IMR-90 (cell line): ENCODE measurements at regions not wholly inside any gene's neighbourhood (a gene's known extent, or its start where the extent isn't known, plus 50 kb on each side); places are given as distances from the start of the nearest gene placed in this dataset.

ENCODE experiments used
- POLR2A ChIP-seq: IDR thresholded peaks from 2 replicates; pipeline ENCODE4 v1.6.1; 2012; ENCODE audit warnings: mild to moderate bottlenecking, low read depth, low read length
- SMC3 ChIP-seq: fragments of 150-350 bp; IDR thresholded peaks from 2 replicates; pipeline ENCODE4 v1.6.1; 2016; ENCODE audit warnings: low read depth, mild to moderate bottlenecking, antibody characterized with exemption, low read length, moderate library complexity
- TF ChIP-seq, protein P1 (sequence below): conservative IDR thresholded peaks from 2 replicates; pipeline ENCODE4 v1.5.1; 2012; ENCODE audit warnings: mild to moderate bottlenecking, low read depth, low read length, improper control_type of control experiment

DNA sequence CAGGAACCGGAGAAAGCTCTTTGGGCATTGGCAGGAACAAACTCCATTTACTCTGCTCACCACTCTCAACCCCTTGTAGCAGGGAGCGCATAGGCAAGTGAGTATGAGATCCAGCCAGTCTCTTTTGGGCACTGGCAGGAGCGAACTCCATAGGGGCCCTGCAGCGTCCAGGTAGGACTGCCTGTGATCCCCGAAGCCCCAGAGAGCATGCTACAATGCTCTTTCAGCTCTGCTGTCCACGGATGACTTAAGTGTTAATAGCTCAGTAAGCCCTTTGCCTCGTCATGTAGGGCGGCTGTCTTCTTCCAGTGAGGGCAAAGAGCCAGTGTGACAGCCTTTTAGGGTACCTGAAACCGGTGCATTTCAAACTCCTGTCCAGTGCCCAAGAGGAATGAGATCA is 1525.6 kb upstream of the RAG2 start:
- TF ChIP-seq, protein P1, sequence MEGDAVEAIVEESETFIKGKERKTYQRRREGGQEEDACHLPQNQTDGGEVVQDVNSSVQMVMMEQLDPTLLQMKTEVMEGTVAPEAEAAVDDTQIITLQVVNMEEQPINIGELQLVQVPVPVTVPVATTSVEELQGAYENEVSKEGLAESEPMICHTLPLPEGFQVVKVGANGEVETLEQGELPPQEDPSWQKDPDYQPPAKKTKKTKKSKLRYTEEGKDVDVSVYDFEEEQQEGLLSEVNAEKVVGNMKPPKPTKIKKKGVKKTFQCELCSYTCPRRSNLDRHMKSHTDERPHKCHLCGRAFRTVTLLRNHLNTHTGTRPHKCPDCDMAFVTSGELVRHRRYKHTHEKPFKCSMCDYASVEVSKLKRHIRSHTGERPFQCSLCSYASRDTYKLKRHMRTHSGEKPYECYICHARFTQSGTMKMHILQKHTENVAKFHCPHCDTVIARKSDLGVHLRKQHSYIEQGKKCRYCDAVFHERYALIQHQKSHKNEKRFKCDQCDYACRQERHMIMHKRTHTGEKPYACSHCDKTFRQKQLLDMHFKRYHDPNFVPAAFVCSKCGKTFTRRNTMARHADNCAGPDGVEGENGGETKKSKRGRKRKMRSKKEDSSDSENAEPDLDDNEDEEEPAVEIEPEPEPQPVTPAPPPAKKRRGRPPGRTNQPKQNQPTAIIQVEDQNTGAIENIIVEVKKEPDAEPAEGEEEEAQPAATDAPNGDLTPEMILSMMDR = no peak
- no peak for TF ChIP-seq SMC3
- TF ChIP-seq POLR2A = no peak
